HG02852 (cell line): ENCODE measurements at regions not wholly inside any gene's neighbourhood (a gene's known extent, or its start where the extent isn't known, plus 50 kb on each side); places are given as distances from the start of the nearest gene placed in this dataset.

Experiments used
- ATAC-seq: cut with Tn5 transposase; IDR thresholded peaks from one replicate; pipeline ENCODE4 v1.9.1; 2021; ENCODE audit warnings: mild to moderate bottlenecking, moderate library complexity; ENCODE audit not compliant: unreplicated experiment

DNA sequence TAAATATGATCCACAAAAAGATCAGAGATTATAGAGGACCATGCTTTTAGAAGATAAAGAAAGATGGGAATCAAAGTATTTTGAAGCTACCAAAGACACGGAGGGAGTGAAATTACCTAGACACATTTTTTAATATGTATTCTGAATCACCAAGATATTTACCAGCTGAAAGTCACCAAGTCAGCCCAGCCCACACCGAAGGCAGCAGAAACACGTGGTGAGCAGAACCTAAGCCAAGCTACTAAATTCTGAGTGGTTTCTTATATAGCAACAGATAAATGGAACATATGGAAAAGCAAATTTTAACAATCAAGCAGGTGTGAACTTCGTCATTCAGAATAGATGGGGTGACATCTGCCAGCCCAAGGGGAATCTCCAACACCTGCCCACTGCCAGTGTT, 134.7 kb upstream of the AKR1E2 start:
- no peak for ATAC-seq

DNA sequence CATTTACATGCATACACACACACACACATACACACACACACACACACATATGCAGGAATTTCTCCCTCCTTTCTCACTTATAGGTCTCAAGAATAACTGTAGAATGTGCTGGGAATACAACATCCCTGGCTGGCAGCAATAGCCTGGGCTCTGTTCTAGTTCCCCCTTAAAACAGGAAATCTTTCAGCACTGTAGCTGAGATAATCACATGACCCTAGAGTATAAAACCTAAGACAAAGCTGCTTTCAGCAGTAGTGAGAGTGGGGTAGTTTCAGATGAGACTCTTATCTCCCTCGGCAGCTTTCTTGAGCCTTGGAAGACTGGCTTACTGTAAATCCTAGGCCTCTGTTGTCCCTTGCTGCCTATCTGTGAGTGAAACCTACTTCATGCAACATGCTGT, 137.4 kb upstream of the AKR1E2 start:
- peak; percentile 59 for ATAC-seq

DNA sequence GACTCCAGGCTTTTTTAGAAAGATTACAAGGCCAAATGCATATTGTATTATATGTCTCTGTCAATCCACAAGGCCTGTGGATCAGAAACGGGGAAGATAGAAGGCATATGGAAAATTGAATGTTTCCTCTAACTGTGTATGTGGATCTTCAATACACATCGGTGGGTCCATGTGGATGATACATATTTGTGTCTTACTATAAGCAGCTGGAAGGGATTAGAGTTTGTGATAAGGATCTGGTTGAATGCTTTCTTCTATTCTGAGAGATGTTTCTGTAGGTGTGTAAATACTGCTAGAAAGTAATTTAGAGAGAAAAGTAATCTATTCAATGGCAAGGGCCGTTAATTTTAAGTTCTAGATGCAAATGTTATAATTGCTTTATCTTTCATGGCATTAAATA, 137.8 kb upstream of the AKR1E2 start:
- ATAC-seq: no peak

DNA sequence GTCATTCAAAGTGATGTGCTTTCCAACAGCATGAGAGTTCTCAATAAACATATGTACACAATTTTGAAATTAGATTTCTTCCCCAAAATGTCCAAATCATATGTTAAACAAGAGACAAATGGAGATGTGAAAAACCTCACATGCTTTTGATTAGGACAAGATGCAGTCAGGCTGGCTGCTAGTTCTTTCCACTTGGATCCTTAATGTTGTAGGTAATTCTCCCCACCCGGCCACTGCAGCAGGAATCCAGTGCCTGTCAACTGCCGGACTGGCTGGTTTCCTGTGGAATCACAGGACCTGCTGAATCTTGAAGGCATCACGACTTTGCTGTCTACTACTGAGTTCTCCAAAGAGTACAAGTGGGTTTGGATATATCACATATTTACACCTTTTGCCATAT, 138.6 kb upstream of the AKR1E2 start:
- ATAC-seq: no peak

DNA sequence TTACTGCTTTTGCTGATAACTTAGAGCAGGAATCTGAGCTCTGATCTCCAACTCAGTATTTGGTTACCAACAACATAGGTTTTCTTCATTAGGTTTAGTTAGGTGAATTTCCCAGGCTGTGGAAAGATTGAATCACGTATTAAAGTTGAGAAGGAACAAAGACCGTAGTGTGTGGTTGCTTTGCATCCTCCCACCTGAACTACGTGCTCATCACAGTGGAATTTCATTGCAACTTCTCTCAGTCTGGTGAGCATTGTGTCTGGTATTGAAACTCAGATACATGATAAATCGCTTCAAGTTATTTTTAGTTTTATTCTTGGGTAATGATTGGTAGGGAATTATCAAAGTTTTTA, 139.4 kb upstream of the AKR1E2 start:
- ATAC-seq: no peak

DNA sequence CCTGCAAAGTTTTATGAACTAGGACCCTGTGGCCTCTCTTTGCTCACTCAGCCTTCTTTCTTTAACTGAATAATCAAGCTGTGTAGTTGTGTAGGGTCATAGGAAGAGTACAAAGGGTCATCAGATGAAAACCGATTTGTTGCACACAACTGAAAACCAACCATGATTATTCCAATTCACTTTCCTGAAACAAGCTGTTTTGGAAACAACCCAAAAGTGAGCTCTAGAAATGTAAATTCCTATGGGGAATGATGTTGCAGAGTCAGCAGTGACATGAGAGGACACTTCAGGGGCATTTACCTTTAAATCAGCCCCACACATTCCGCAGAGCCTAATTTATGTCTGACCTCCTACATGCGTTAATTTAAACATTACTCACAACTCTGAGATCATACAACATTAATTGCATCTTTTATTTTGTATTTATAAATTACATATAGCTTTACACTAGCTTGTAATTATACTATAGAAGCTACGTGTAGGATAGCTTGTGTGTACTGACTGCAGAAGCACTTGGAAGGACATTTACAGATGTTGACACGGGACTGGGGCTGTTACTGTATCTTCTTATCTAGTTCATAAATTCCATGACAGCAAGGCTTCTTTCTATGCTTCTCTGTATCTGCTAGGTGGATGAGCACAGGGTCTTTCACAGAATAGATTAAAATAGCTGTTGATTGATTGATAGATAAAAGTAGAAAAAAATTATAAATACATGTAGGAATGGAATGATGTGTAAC, 139.9 kb upstream of the AKR1E2 start:
- no peak for ATAC-seq

DNA sequence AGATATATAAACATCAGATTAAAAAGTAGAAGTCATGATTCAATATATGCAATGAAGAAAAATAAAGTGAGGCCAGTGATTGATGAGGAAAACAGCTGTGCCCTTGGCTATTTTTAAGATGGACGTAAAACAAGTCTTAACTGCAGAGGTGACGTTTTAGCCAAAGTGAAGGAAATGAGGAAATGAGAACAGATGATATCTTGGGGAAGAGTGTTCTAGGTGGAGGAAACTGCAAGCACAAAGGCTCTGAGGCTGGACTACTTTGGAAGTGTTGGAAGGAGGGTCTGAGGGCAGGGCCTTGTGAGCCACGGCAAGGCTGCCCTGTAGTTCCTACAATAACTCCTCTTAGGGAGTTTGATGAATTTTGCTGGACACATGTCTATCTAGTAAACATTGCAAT, 140.5 kb upstream of the AKR1E2 start:
- no peak for ATAC-seq

DNA sequence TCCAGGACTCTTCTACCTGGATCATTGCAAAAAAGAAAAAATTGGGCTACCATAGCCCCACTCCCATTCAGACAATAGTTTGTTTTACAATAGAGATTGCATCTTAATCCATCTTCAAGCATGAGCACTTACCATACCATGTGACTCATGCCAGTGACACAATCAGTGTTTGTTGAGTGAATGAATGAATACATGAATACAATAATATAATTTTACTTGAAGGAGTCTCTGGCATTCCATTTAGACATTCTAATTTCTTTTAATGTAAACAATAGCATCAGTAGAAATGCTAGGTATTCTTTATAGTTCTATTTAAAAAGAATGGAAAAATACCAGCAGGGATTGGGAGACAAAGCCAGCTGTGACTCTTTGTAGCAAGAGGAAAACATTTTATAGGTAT, 141.6 kb upstream of the AKR1E2 start:
- no peak for ATAC-seq

DNA sequence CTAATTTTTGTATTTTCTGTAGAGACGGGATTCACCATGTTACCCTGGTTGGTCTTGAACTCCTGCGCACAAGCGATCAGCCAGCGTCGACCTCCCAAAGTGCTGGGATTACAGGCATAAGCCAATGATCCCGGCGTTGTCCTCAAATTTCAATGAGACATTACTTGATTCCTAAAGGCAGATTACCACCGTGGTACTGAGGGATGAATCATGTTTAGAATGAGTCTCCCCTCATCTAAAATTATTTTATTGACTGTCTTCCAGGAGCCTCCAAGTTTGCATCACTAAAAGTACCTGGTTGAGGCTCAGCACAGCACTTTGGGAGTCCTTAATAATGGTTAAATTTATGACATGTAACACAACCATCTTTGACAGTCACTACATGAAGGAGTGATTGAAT, 142.2 kb upstream of the AKR1E2 start:
- ATAC-seq: no peak

DNA sequence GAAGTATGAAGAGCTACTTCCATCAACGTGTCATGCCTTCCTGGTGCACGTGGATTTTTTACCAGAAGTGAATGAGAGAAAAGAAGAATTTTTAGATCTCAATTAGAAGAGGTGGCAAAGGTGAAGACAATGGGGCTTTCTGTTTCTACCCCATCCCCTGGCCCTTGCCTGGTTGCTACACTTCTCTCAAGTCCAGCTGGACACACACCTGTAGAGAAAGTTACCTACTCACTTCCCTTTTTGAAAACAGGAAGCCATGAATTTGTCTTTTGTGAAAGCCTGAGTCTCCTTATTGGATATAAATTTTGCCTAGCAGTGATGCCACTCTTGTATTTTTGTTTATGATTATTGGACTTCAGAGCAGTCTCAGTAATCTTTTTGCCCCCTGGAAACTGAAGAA, 142.9 kb upstream of the AKR1E2 start:
- ATAC-seq: no peak

DNA sequence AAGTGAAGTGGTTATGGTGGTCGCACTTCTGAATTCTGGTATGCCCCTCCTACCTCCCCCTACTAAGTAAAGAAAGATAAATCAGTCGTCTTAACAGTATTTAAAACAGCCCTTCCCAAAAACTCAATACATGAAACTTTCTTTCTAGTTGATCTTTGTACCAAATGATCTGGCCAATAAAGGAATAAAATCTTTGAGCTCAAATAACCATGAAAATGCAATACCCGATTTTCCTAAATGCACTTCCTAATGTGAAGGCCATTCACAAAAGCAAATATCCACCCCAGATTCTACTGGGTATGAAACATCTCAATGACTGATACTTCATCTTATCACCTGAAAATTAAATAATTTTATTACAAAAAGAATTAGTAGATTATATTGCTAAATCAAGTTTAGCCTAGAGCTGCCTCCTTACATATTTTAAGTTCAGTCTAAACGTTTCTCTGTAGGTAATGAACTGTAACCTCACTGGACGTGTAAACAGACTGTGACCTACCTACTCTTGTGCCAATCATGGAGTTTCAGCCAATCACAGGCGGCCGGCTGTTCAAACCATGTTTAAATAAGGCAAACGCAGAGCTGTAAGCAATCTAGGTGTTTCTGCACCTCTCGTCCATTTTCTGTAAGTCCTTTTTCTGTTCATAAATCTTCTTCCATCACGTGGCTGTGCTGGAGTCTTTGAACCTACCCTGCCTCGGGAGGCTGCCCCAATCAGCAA, 146.9 kb upstream of the AKR1E2 start:
- ATAC-seq: no peak

DNA sequence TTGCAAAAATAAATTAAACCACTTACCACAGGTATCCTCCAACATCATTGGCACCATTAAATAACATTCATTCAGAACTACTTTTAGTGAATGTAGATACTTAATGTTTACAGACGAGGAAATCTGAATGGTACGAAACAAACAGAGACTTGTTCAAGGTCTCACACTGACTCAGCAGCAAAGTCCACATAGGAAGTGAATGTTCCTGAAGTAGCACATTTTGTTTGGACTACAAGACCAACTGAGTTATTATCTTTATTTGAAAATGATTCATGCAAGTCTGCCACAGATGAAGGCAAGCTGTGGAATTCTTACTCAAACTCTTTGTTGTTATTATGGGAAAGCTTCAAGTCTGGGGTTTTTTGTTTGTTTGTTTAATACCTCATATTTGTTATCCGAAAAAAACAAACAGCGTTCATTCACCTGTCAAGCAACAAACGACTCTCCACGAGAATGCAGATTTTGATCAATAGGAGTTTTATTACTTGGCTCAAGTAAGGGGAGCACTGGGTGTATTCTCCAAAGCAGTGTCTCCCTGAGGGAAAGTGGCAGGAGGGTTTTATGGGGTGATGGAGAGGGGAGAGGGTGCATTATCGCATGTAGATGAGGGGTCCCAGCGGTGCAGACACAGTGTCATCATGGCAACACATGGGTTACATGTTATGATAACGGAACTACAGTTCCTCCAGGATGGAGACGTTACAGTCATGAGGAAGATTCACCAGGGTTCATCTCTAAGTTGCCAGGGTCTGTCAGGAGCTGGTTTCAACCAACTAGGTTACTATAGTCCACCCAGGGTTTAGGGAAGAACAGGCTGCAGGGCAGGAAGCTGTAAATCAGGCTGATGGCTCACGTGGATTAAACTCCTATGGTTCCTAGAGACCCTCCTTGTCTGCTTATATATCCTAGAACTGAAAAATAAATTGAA, 147.7 kb upstream of the AKR1E2 start:
- ATAC-seq: no peak

DNA sequence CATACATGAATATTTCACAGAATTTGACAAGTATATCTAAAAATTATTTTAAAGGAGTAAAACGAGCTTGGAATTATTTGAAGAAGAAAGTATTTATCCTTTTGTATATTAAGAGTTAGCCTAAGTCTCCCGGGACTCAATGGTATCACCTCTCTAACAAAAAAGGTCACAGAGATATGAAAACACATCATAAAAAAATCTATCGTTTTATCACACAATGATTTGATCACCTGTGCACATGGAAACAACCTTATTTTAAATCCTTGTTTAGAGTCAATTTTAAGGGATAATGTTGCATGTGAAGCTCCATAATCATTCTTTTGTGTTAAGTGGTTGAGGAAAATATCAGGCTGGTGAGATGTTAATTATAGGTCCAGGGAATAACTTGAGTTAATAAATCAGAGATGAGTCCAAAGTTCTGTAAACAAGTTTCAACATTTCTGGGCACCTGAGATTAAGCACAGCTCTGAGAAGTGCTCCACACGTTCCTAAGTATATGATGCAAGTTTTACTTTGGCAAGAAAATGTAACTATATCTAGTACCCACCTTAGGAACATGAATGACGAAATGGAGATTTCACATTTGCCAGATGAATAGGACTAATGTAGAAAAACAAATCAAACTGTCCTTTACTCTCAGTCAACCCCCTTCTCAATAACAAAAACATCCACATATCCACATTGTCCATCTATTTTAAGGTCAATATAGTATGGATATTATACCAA, 148.5 kb upstream of the AKR1E2 start:
- no peak for ATAC-seq

DNA sequence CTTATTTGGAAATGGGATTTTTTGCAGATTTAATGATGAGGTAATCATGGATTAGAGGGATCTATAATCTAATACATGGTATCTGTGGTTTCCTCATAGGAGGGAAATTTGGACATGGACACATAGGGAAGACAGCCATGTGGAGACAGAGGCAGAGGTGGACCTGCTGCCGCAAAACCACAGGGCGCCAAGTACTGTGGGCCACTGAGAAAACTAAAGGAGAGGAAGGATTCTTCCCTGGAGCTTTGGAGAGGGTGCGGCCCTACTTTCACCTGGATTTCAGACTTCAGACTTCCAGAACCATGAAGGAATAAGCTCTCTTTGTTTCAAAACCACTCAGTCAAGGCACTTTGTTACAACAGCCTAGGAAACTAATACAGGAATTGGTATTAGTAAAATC, 149.4 kb upstream of the AKR1E2 start:
- ATAC-seq: no peak

DNA sequence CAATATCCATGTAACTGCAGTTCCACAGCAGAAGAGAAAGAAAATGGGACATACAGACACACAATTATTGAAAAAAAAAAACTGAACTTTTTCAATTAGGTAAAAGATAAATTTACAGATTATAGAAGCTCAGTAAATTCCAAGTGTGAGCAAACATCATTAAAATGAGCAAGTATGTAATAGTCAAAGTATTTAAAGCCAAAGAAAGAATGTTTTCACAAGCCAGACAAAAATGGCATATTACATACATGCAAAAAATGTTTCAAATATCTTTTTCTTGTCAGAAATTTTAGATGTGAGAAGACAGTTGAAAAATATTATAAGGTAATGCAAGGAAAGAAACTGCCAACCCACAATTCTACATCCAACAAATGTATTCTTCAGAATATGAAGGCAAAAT, 150.2 kb upstream of the AKR1E2 start:
- no peak for ATAC-seq

DNA sequence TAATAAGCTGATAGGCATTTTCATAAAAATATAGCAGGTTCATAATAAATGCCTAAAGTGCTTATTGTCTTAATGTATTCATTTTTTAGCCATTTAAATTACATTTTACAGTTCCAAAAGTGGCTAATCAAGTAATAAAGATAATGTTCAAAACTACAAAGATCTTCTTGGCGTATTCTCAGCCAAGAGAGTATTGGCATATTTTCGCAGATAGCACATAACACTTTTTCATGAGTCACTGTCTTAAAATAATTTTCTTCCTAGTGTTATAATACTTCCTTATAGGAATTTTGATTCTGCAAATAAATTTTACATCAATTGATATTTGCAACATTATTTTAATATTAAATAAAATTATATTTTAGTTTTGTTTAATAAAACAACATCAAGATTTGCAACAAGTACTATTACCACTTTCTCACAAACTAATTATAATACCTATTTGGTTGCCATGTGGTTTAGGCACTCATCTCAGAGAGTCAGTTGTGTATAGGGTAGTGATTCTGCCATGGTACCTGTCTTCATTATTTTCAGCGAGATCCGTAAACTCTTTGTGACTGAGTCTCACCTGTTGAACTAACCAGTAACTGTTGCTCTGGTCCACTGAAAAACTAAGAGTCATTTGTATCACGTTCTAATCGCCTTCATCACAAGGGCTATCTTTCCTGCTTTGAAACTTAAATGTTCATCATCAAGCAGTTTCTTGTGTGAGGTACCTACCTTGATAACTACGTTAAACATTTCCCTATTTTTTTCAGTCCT, 152.5 kb upstream of the AKR1E2 start:
- ATAC-seq: no peak

DNA sequence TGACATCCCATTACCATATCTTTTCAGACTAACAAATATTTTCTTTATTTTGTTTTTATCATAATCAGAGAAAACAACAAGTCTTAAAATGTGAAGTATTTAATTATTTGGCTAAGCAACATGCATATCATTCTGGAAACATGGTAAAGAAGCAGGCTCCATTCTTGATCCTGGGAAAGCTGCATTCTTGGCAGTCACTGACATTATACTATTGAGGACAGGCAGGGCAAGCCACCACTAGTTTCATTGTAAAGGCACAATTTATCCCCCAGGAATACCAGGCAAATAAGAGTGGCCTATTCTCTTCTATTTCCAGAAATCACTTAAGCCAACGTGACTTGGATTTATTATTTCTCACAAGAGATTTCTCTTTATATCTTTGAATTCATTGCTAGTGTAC, 153.8 kb upstream of the AKR1E2 start:
- ATAC-seq: no peak

DNA sequence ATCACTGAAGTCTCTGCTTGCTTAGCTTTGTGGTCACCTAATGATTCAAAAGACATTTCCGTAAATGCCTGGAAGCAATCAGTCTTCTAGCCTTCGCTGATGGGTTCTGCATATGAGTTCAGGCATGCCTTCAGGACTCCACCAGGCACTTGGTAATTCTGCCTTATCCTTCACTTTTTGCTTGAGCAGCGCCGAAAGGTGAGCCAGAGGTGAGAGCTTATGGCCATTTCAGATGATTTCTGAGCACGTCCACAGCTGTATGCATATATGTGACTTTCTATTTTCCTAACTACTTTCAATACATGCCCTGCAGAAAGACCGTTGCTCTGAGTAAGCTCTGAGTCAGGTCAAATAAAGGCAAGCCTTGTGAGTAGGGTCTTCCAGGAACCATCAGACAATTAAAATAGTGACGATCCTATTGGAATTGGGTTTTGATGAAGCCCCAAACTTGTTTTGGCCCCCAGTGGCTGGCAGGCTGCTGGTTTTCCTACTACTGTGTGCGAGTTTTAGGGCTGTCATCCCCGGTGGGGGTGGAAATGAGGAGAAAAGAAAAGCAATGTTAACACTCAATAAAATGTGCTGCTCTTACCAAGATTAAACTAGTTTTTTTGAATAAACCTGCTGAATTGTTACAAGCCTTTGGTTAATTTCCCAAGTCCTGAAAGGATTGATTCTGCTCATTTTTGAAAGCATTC, 154.4 kb upstream of the AKR1E2 start:
- ATAC-seq: no peak

DNA sequence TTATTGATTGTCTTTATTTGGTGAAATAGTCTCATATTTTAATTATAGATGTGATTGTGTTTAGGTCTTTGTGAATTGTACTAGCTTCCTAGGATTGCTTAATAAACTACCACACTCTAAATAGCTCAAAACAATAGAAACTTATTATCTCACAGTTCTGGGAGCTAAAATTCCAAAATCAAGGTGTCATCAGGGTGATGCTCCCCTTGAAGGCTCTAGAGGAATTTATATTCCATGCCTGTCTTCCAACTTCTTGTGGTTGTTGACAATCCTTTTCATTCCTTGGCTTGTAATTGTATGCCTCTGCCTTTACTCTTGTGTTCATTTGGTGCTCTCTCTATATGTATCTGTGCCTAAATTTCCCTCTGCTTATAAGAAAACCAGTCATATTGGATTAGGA, 155.3 kb upstream of the AKR1E2 start:
- ATAC-seq: no peak

DNA sequence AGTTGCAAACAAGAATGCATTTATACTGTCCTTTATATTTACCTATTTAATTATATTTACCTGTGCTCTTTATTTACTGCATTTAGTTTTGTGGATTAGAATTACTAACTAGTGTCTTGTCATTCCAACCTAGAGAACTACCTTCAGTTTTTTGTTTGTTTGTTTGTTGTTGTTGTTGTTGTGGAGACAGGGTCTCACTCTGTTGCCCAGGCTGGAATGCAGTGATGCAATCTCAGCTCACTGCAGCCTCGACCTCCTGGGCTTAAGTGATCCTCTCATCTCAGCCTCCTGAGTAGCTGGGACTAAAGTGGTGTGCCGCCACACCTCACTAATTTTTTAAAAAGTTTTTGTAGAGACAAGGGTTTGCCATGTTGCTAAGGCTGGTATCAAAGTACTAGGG, 156.4 kb upstream of the AKR1E2 start:
- no peak for ATAC-seq
